AG09319 (cell line): ENCODE measurements at regions not wholly inside any gene's neighbourhood (a gene's known extent, or its start where the extent isn't known, plus 50 kb on each side); places are given as distances from the start of the nearest gene placed in this dataset.

ENCODE experiments used
- DNase-seq: peaks from one replicate; pipeline ENCODE4 v3.0.0-alpha.2; 2010; ENCODE audit warnings: low read depth; ENCODE audit errors: extremely low read depth
- TF ChIP-seq, protein P1 (sequence below): IDR thresholded peaks from 2 replicates; pipeline ENCODE4 v1.5.1; 2011; ENCODE audit warnings: low read depth, mild to moderate bottlenecking, inconsistent platforms, low read length, moderate library complexity

DNA sequence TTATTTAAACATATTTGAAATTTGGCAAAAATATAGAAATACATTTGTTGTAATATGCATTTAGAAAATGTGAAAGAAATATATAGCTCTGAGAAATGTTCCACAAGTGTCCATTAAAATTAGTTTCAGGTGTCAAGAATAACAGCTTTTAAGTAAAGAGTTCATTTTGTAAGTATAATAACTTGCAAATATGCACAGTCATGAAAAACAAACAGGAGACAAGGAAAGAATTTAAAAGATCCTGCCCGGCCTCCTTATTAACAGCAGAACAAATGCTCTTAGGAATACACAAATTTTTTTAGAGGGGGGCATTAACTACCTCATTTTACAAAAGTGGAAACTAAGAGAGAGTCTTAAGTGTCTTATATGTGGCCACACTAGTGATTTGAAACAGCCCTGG is 77.7 kb upstream of the DBX2 start:
- DNase-seq, result no peak
- TF ChIP-seq, protein P1, sequence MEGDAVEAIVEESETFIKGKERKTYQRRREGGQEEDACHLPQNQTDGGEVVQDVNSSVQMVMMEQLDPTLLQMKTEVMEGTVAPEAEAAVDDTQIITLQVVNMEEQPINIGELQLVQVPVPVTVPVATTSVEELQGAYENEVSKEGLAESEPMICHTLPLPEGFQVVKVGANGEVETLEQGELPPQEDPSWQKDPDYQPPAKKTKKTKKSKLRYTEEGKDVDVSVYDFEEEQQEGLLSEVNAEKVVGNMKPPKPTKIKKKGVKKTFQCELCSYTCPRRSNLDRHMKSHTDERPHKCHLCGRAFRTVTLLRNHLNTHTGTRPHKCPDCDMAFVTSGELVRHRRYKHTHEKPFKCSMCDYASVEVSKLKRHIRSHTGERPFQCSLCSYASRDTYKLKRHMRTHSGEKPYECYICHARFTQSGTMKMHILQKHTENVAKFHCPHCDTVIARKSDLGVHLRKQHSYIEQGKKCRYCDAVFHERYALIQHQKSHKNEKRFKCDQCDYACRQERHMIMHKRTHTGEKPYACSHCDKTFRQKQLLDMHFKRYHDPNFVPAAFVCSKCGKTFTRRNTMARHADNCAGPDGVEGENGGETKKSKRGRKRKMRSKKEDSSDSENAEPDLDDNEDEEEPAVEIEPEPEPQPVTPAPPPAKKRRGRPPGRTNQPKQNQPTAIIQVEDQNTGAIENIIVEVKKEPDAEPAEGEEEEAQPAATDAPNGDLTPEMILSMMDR, result no peak

DNA sequence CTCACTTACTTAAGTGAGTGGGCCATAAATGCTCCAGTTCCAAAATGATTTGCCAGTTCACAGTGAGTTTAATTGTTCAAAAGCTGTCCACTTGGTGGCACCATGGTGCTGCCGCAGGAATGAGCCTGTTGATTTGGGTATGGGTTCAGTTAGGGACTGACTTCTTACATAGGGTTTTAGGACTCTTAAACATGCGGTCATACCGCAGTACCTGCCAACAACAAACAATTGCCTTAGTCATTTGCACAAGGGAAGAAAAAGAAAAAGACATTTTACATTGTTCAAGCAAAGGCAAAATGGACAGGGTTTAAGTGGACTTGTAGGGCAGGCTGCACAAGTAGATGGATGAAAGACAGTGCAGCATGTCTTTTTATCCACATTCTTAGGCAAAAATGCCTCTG is 80.0 kb upstream of the DBX2 start:
- peak; percentile 15 for DNase-seq
- TF ChIP-seq, protein P1, result peak; percentile 70

DNA sequence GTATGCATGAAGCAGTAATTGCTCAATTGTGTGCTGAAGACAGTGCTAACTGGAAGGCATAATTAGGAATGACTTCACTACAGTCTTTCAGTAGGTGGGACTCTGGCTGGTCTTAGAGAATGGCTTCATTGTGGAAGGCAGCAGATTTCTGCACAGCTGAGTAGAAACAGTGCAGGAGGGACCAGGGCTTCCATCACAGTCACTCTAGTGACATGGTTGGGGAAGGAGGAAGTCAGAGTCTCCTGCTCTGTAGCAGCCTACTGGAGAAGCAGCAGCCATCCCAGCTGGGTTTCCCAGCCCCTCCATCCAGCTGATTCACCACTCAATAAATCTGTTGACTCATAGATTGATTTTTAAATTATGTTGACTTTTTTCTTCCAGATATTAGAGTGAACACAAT is 80.6 kb upstream of the DBX2 start:
- DNase-seq, result no peak
- TF ChIP-seq, protein P1, result no peak

DNA sequence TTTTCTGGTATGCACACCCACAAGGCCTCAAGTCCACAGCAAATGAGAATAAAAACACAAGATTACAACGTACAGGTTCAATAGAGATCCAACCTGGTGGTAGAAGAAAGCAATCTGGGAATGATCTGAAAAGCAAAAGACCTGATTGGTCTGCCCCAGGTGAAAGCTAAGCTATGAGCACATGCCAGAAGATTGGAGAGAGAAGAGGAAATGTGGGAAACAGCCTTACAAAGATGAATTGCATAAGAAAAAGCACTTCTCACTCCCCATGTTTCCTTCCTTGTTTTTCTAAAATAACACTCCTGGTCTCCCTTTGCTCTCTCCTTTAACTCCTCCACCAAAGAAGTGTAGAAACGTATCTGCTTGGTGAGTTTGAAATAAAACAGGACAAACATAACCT is 77.3 kb upstream of the ANO6 start:
- DNase-seq, result no peak
- TF ChIP-seq, protein P1, result no peak

DNA sequence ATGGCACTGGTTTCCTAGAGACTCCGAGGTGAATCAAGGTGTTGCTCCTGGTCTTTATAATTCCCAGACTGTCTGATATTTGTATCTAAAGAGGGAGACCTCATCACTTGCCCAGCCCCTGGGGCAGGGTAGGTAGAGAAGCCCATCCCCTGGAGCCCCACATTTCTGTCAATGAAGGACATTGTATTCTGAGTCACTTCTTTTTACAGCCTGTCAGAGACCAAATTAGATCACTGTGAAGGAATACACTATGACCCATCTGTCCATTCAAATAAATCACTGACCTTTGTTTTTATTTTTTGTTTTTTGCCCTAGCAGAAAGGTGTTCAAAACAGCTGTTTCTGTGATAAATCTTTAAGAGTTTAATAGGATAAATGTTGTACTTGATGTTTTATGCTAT is 67.9 kb upstream of the ANO6 start:
- no peak for DNase-seq
- TF ChIP-seq, protein P1, result no peak

DNA sequence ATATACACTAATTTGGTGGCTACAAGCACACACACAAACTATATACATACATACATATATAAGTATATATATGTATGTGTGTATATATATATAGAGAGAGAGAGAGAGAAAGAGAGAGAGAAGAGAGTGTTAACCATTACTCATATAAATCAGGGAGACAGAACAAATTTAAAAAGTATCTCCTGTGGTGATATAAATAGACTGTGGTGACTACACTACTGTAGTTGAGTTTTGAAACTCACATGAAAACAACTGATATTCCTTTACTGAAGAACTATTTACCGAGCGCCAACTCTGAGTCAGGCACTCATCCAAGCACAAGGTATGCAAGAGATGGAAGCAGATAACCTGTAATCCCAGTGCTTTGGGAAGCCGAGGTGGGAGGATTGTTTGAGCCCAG is 67.3 kb upstream of the ANO6 start:
- DNase-seq, result no peak
- TF ChIP-seq, protein P1, result no peak

DNA sequence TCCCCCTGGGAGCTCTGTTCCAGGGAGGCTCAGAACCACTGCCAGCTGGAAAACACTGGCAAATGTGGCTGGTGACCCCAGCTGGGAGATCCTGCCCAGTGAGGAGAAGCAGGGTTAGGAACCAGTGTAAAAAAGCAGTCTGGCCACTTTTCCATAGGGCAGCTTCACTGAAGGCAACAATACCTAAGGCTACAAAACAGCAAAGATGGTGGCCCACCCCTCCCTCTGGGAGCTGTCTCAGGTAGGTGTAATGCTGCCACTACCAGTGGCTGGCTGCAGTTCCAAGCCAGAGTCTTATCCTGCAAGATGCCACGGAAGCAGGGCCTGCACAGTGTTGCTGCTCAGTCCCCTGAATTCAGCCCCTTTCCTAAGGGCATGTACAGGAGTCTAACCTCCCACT is 50.6 kb upstream of the ANO6 start:
- TF ChIP-seq, protein P1, result no peak
- DNase-seq, result no peak
